CD4-positive, CD25-positive, alpha-beta regulatory T cell (primary cell): ENCODE measurements at regions not wholly inside any gene's neighbourhood (a gene's known extent, or its start where the extent isn't known, plus 50 kb on each side); places are given as distances from the start of the nearest gene placed in this dataset.
A peak's percentile ranks its signal among the peaks of the same experiment; 100 is the strongest.

Experiments
- ATAC-seq, 2 donors: fragments of 150-1000 bp; cut with Tn5 transposase; one replicate each; pipeline ENCODE4 v1.10.0; 2021; ENCODE audit warnings: low read depth in 2 of 2, moderate number of reproducible peaks in 2 of 2, moderate library complexity in 1 of 2
- DNase-seq, 3 donors: peaks; one replicate each; pipeline versions ENCODE4 v3.0.0 to v3.0.0-alpha.2; 2012 to 2022; ENCODE audit warnings: mixed read lengths in 1 of 3
- H3K27ac ChIP-seq: one replicate; pipeline ENCODE4 v1.7.0; 2013; ENCODE audit warnings: mild to moderate bottlenecking, low read length; ENCODE audit not compliant: insufficient read depth, poor library complexity, severe bottlenecking
- H3K27me3 ChIP-seq: one replicate; pipeline ENCODE4 v1.7.0; 2013; ENCODE audit warnings: low read length; ENCODE audit not compliant: control insufficient read depth, insufficient read depth
- H3K36me3 ChIP-seq: one replicate; pipeline ENCODE4 v1.7.0; 2013; ENCODE audit warnings: mild to moderate bottlenecking, low read length, moderate library complexity; ENCODE audit not compliant: control insufficient read depth, insufficient read depth
- H3K4me1 ChIP-seq: 2 replicates; pipeline ENCODE4 v1.7.0; 2013; ENCODE audit warnings: mild to moderate bottlenecking, low read length; ENCODE audit not compliant: insufficient read depth, control insufficient read depth, poor library complexity, severe bottlenecking
- H3K4me3 ChIP-seq: one replicate; pipeline ENCODE4 v1.7.0; 2013; ENCODE audit warnings: low read depth, mild to moderate bottlenecking, low read length, moderate library complexity
- H3K9me3 ChIP-seq, 2 experiments: 1 replicate in 1 of 2; 2 replicates in 1 of 2; pipeline ENCODE4 v1.7.0; 2013; ENCODE audit warnings: low read length in 2 of 2, mild to moderate bottlenecking in 1 of 2, moderate library complexity in 1 of 2; ENCODE audit not compliant: control insufficient read depth in 2 of 2
- H3K27ac Mint-ChIP-seq, 3 donors: one replicate each; pipeline ENCODE4 v1.8.0; 2020 to 2022; ENCODE audit warnings: mild to moderate bottlenecking in 3 of 3, mixed read lengths in 3 of 3, moderate library complexity in 2 of 3
- H3K27me3 Mint-ChIP-seq: one replicate; pipeline ENCODE4 v1.8.0; 2022; ENCODE audit warnings: mild to moderate bottlenecking, mixed read lengths
- H3K36me3 Mint-ChIP-seq: one replicate; pipeline ENCODE4 v1.8.0; 2020; ENCODE audit warnings: mixed read lengths
- H3K4me1 Mint-ChIP-seq, 4 donors: one replicate each; pipeline ENCODE4 v1.8.0; 2020 to 2022; ENCODE audit warnings: mixed read lengths in 4 of 4, mild to moderate bottlenecking in 1 of 4
- H3K4me3 Mint-ChIP-seq, 4 donors: one replicate each; pipeline ENCODE4 v1.8.0; 2020 to 2022; ENCODE audit warnings: mild to moderate bottlenecking in 4 of 4, mixed read lengths in 4 of 4, moderate library complexity in 3 of 4
- H3K9me3 Mint-ChIP-seq, 7 donors: one replicate each; pipeline ENCODE4 v1.8.0; 2020 to 2022; ENCODE audit warnings: mixed read lengths in 7 of 7, mild to moderate bottlenecking in 3 of 7, moderate library complexity in 2 of 7

DNA sequence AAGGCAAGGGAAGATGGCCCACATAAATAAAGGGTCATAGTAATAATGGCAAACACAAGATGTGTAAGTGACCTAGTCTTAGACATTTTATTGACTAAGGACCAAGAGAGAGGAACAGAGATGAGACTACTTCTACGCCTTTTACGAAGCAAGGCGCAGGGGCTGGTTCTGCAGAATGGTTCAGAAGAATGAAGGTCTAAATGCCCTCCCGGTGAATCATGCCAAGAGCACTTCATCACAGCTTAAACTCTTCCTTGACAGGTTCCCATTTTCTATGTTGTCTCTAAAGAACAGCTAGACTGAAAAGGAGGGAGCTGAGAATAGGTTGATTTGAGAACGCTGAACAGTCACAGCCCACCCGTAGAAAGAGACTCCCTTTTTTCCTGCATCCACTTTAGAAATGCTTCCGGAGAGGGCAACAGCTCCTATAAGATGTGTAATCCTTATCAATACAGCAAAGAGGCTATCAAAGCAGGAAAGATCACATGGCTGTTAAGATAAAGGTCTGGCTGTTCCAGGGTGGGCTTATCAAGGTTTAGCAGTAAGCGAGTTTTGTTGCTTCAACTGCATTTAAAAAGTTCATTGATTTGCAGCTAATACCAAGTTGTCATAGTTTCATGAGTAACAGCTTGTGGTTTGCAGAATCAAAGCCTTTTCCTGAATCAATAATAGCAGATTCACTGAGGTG is 93.4 kb upstream of the AUTS2 start:
- ATAC-seq (no peak), DNase-seq (no peak)
- no peaks in the 10 kb centered on the region for H3K36me3 ChIP-seq
- H3K4me1 Mint-ChIP-seq = peaks cover 0 to 2% (median 0%) of the 10 kb centered on the region in 4 donors
- H3K9me3 Mint-ChIP-seq = peaks cover 0 to 22% (median 4%) of the 10 kb centered on the region in 7 donors
- no peaks in the 10 kb centered on the region for H3K9me3 ChIP-seq
- no peak overlapping the region for H3K4me3 Mint-ChIP-seq
- no peak overlapping the region for H3K27ac ChIP-seq
- no peaks in the 10 kb centered on the region for H3K27me3 Mint-ChIP-seq
- no peak overlapping the region for H3K4me3 ChIP-seq
- no peak overlapping the region for H3K27ac Mint-ChIP-seq
- H3K36me3 Mint-ChIP-seq = no peaks in the 10 kb centered on the region
- no peaks in the 10 kb centered on the region for H3K4me1 ChIP-seq
- H3K27me3 ChIP-seq = no peaks in the 10 kb centered on the region

DNA sequence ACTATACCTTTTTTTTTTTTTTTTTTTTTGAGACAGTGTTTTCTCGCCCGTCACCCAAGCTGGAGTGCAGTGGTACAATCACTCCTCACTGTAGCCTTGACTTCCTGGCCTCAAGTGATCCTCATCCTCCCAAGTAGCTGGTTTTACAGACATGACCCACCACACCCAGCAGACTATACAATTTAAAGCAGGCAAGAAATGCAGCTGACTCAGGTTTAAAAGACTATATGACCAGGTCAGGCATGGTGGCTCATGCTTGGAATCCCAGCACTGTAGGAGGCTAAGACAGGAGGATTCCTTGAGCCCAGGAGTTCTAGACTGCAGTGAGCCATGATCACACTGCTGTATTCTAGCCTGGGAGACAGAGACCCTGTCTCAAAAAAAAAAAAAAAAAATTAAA is 89.5 kb upstream of the AUTS2 start:
- H3K36me3 ChIP-seq = no peaks in the 10 kb centered on the region
- Mint-ChIP-seq H3K27ac (peak overlapping the region in 1 of 3 donors; percentile 56), H3K27me3 (no peaks in the 10 kb centered on the region), H3K4me1 (peaks cover 0 to 2% (median 0%) of the 10 kb centered on the region in 4 donors), H3K36me3 (no peaks in the 10 kb centered on the region), H3K9me3 (peaks cover 0 to 10% (median 3%) of the 10 kb centered on the region in 7 donors), H3K4me3 (no peak overlapping the region)
- no peak for DNase-seq
- no peak overlapping the region for H3K27ac ChIP-seq
- no peaks in the 10 kb centered on the region for H3K27me3 ChIP-seq
- no peak for ATAC-seq
- no peak overlapping the region for H3K4me3 ChIP-seq
- no peaks in the 10 kb centered on the region for H3K9me3 ChIP-seq
- no peaks in the 10 kb centered on the region for H3K4me1 ChIP-seq

DNA sequence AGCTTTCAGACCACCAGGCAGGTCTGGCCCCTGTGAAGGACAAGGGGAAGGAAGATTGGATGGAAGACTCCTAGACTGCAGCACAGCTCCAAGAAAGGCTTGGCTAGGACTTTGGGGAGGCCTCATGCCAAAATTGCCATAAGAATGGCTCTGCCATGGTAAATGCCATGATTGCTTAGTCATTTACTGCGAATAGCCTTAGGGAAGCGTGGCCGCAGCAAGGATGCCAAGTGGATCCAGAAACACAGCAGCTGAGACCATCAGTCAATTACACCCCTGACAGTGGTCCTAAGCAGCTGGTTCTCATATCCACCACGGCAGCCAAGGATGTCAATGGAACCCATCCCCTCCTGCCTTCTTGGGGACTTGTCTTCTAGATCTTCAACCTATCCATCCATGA is 88.2 kb upstream of the AUTS2 start:
- Histone ChIP-seq H3K27me3 (no peaks in the 10 kb centered on the region), H3K27ac (no peak overlapping the region), H3K9me3 (no peaks in the 10 kb centered on the region), H3K4me3 (no peak overlapping the region), H3K36me3 (no peaks in the 10 kb centered on the region), H3K4me1 (no peaks in the 10 kb centered on the region)
- H3K4me1 Mint-ChIP-seq = no peaks in the 10 kb centered on the region
- H3K27me3 Mint-ChIP-seq = no peaks in the 10 kb centered on the region
- H3K36me3 Mint-ChIP-seq = no peaks in the 10 kb centered on the region
- no peak for ATAC-seq
- DNase-seq = no peak
- no peak overlapping the region for H3K4me3 Mint-ChIP-seq
- no peak overlapping the region for H3K27ac Mint-ChIP-seq
- peaks cover 0 to 10% (median 3%) of the 10 kb centered on the region in 7 donors for H3K9me3 Mint-ChIP-seq

DNA sequence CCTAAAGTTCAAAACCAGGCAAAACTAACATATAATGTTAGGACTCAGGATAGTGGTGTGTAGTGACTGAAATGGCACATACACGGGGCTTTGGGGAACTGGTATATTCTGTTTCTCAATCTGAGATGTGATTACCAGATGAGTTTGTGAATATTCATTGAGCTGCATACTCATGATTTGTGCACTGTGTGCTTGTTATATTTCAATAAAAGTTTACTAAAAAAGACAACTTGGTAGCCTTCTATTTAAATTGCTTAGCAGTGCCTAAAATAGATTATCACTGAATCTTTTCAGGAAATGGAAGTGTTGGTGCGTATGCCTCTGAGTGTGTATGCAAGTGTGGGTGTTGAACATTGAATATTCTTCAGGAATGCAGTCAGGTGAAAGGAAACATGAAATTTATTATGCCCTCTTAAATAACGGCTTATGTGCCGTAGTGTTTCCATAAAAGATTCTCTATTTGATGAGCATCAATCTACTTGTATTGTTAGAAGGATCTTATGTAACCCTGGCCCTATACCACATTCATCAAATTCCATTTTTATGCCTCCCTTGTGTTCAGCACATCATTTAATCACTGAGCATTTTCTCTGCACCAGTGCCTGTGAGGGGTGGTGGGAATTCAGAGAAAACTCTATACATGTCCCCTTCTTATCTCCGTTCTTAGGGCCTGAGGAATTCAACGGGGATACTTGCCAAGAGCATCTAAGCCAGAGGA is 82.6 kb upstream of the AUTS2 start:
- no peaks in the 10 kb centered on the region for H3K36me3 ChIP-seq
- H3K9me3 ChIP-seq = no peaks in the 10 kb centered on the region
- Mint-ChIP-seq H3K4me3 (no peak overlapping the region), H3K27me3 (no peaks in the 10 kb centered on the region), H3K9me3 (peaks cover 0 to 9% (median 2%) of the 10 kb centered on the region in 7 donors), H3K36me3 (no peaks in the 10 kb centered on the region), H3K4me1 (no peaks in the 10 kb centered on the region), H3K27ac (no peak overlapping the region)
- DNase-seq (no peak), ATAC-seq (no peak)
- no peak overlapping the region for H3K27ac ChIP-seq
- no peaks in the 10 kb centered on the region for H3K4me1 ChIP-seq
- no peak overlapping the region for H3K4me3 ChIP-seq
- no peaks in the 10 kb centered on the region for H3K27me3 ChIP-seq

DNA sequence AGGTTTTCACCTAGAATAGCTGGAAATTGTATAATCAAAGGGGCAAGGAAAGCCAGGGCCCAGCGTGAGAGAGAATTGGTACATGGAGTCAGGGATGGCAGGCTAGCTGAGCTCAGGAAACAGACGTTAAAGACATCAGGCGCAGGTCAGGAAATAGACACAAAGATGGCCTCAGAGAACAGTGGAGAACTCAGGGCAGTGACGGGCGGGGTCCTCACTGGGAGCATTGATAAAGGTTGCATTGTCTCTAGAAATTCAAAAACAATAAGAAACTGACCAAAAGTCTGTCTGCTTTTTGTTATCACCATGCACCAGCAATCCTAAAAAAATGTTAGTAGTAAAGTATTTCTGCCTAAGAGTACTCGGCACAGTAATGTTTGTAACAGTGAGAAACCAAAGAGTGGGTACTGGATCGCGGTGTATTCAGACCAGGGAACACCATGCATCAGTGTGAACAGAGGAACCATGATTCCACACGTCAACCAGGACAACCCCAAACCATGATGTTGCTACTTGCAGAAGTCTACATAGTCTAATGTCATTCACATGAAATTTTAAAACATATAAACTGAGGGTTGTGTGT is 81.9 kb upstream of the AUTS2 start:
- Histone ChIP-seq H3K4me3 (no peak overlapping the region), H3K4me1 (no peaks in the 10 kb centered on the region), H3K27ac (no peak overlapping the region), H3K27me3 (no peaks in the 10 kb centered on the region), H3K36me3 (no peaks in the 10 kb centered on the region), H3K9me3 (no peaks in the 10 kb centered on the region)
- no peaks in the 10 kb centered on the region for H3K36me3 Mint-ChIP-seq
- H3K4me3 Mint-ChIP-seq = no peak overlapping the region
- DNase-seq (no peak), ATAC-seq (no peak)
- H3K27ac Mint-ChIP-seq = no peak overlapping the region
- peaks cover 0 to 9% (median 2%) of the 10 kb centered on the region in 7 donors for H3K9me3 Mint-ChIP-seq
- H3K27me3 Mint-ChIP-seq = no peaks in the 10 kb centered on the region
- H3K4me1 Mint-ChIP-seq = no peaks in the 10 kb centered on the region

DNA sequence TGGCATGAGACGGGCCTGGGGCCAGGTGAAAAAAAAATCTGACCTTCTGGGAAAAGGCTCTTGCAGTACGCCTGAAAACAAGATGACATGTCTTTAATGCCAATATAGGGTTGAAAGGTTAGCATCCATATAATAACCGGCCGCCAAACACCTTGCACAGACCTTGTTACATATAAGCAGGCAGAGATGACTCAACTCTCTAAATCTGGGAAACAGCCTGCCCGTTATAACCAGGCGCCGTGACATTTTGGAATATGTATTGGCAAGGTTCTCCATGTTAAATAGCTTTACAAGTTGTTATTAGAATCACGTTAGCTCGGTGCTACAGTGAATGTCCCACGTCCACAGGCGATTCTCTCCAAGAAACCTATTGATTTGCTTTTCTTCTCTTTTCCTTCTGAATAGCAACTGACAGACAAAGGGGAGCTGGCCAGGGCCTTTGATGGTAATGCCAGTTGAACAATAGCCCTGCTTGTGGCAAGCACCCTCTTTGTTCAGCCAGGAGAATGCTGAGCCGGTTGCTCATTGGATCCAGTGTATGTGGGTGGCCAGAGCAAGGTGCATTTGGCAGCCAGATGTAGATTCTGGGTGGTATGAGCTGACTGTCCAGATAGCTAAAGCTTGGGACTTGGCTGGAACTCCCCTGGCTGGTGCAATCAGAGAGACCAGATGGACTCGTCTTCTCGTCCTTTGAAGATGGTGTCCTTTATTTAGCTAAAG is 80.1 kb upstream of the AUTS2 start:
- Histone ChIP-seq H3K9me3 (no peaks in the 10 kb centered on the region), H3K36me3 (no peaks in the 10 kb centered on the region), H3K4me3 (no peak overlapping the region), H3K27ac (no peak overlapping the region), H3K4me1 (no peaks in the 10 kb centered on the region), H3K27me3 (no peaks in the 10 kb centered on the region)
- no peak overlapping the region for H3K4me3 Mint-ChIP-seq
- DNase-seq = no peak
- no peaks in the 10 kb centered on the region for H3K36me3 Mint-ChIP-seq
- no peaks in the 10 kb centered on the region for H3K4me1 Mint-ChIP-seq
- H3K27ac Mint-ChIP-seq = no peak overlapping the region
- peaks cover 0 to 9% (median 2%) of the 10 kb centered on the region in 7 donors for H3K9me3 Mint-ChIP-seq
- no peak for ATAC-seq
- H3K27me3 Mint-ChIP-seq = no peaks in the 10 kb centered on the region

DNA sequence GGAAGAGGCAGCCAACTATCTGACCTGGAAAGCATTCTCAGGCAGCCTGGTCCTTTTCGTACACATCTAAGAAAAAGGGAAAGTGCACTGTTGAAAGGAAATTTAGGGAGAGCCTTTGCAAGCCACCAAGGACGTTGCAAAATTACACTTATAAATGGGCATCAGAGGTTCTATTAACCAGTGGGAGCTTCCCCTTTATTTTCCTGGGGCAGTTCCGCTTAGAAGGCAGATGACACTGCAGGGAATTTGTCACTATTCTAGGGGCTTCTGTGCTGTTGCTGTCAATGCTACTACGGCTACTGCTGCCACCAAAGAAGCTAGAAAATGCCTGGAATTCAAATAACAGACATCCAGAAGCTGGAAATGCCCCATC is 79.6 kb upstream of the AUTS2 start:
- Histone ChIP-seq H3K27me3 (no peaks in the 10 kb centered on the region), H3K9me3 (no peaks in the 10 kb centered on the region), H3K27ac (no peak overlapping the region), H3K4me1 (no peaks in the 10 kb centered on the region), H3K4me3 (no peak overlapping the region), H3K36me3 (no peaks in the 10 kb centered on the region)
- Mint-ChIP-seq H3K27me3 (no peaks in the 10 kb centered on the region), H3K9me3 (peaks cover 0 to 9% (median 3%) of the 10 kb centered on the region in 7 donors), H3K4me1 (no peaks in the 10 kb centered on the region), H3K36me3 (no peaks in the 10 kb centered on the region), H3K27ac (no peak overlapping the region), H3K4me3 (no peak overlapping the region)
- ATAC-seq (no peak), DNase-seq (no peak)
